K562 (cell line): ENCODE measurements at regions not wholly inside any gene's neighbourhood (a gene's known extent, or its start where the extent isn't known, plus 50 kb on each side); places are given as distances from the start of the nearest gene placed in this dataset.

Source experiments
- IFI16 ChIP-seq: fragments of 250-450 bp; sonication (Bioruptor Pico); IDR thresholded peaks from 2 replicates; pipeline ENCODE4 v2.1.2; 2022; ENCODE audit warnings: mild to moderate bottlenecking, inconsistent platforms
- MYC ChIP-seq, 2 experiments: fragments of 250-450 bp in 1 of 2; sonication (Bioruptor Pico) in 1 of 2; IDR thresholded peaks; 2 replicates each; pipeline versions ENCODE4 v1.5.1 to v1.6.1; 2012 to 2021; ENCODE audit warnings: low read depth in 2 of 2, borderline replicate concordance in 1 of 2, improper control_type of control experiment in 1 of 2, low read length in 1 of 2, mild to moderate bottlenecking in 1 of 2, moderate library complexity in 1 of 2
- SRF ChIP-seq, 2 experiments: fragments of 250-450, 450-650 bp in 1 of 2; sonication (Bioruptor Pico) in 1 of 2; sonication (generic) in 1 of 2; formaldehyde crosslinking; IDR thresholded peaks; 2 replicates each; pipeline versions ENCODE4 v1.5.0 to v1.5.1; 2020 to 2022; ENCODE audit warnings: mild to moderate bottlenecking in 1 of 2, missing genetic modification reagents in 1 of 2
- ZNF232 ChIP-seq: sonication (generic); formaldehyde crosslinking; IDR thresholded peaks from 2 replicates; pipeline ENCODE4 v1.8.0; 2022; ENCODE audit warnings: mild to moderate bottlenecking, missing genetic modification reagents
- TF ChIP-seq, protein P1 (sequence below): fragments of 250-450 bp; sonication (Bioruptor Pico); IDR thresholded peaks from 2 replicates; pipeline ENCODE4 v1.5.0; 2020; ENCODE audit warnings: mild to moderate bottlenecking

DNA sequence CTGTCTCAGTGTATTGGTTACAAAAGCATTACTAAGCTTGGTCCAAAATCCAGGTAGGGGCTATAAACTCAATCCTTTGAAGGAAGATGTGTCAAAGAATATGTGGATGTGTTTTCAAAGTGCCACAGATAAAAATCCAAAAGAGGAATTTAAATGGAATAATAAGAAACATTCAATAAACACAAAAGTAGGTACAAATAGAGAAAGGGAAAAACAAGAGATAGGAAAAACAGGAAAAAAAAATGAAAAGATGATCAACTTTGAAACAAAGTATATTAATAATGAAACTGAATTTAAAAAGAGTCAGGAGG, 64.0 kb downstream of the PPP4R3C start:
- TF ChIP-seq IFI16 (CRISPR knock-in tag) (no peak), SRF (CRISPR knock-in tag; IDR thresholded peaks at IDR 0.05) (no peak), ZNF232 (CRISPR knock-in tag) (no peak), MYC (IDR thresholded peaks at IDR 0.05; ENCODE audit: low read depth, low read length) (no peak), MYC (CRISPR knock-in tag; IDR thresholded peaks at IDR 0.05; ENCODE audit: borderline replicate concordance, low read depth) (no peak)
- TF ChIP-seq, protein P1, sequence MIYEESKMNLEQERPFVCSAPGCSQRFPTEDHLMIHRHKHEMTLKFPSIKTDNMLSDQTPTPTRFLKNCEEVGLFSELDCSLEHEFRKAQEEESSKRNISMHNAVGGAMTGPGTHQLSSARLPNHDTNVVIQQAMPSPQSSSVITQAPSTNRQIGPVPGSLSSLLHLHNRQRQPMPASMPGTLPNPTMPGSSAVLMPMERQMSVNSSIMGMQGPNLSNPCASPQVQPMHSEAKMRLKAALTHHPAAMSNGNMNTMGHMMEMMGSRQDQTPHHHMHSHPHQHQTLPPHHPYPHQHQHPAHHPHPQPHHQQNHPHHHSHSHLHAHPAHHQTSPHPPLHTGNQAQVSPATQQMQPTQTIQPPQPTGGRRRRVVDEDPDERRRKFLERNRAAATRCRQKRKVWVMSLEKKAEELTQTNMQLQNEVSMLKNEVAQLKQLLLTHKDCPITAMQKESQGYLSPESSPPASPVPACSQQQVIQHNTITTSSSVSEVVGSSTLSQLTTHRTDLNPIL (CRISPR knock-in tag): no peak
